ENCODE measurements at regions not wholly inside any gene's neighbourhood (a gene's known extent, or its start where the extent isn't known, plus 50 kb on each side); places are given as distances from the start of the nearest gene placed in this dataset.

- peak; percentile 56 for DNase-seq
Measured at GRCh38 chr7:27364344-27364758, 121.7 kb downstream of the EVX1 start.

GRCh38 chr7:27367179-27367932 lies 124.8 kb downstream of the EVX1 start:
- no peak for DNase-seq

- DNase-seq: no peak
Measured at GRCh38 chr7:27367933-27368549, 125.4 kb downstream of the EVX1 start.

GRCh38 chr7:27374958-27375841 lies 132.6 kb downstream of the EVX1 start:
- no peak for DNase-seq

GRCh38 chr7:27375958-27376357 lies 133.4 kb downstream of the EVX1 start:
- no peak for DNase-seq

GRCh38 chr7:27377988-27378387 lies 135.4 kb downstream of the EVX1 start:
- no peak for DNase-seq

GRCh38 chr7:27382307-27382706 lies 139.7 kb downstream of the EVX1 start:
- no peak for DNase-seq

- no peak for DNase-seq
Measured at GRCh38 chr7:27386581-27386980, 144.0 kb downstream of the EVX1 start.

- no peak for DNase-seq
Measured at GRCh38 chr7:27387864-27388263, 145.3 kb downstream of the EVX1 start.

- DNase-seq: no peak
Measured at GRCh38 chr7:27388561-27388960, 146.0 kb downstream of the EVX1 start.

- no peak for DNase-seq
Measured at GRCh38 chr7:27389496-27389895, 146.9 kb downstream of the EVX1 start.

- DNase-seq: no peak
Measured at GRCh38 chr7:27392477-27392876, 149.9 kb downstream of the EVX1 start.

GRCh38 chr7:27394871-27395270 lies 152.3 kb downstream of the EVX1 start:
- no peak for DNase-seq

GRCh38 chr7:27395626-27396025 lies 153.0 kb downstream of the EVX1 start:
- DNase-seq: no peak

- no peak for DNase-seq
Measured at GRCh38 chr7:27397503-27397902, 154.9 kb downstream of the EVX1 start.

GRCh38 chr7:27398851-27399250 lies 156.2 kb downstream of the EVX1 start:
- DNase-seq: no peak

GRCh38 chr7:27399791-27400567 lies 157.4 kb downstream of the EVX1 start:
- DNase-seq: peak; percentile 17

GRCh38 chr7:27405780-27406179 lies 163.2 kb downstream of the EVX1 start:
- no peak for DNase-seq

- no peak for DNase-seq
Measured at GRCh38 chr7:27409311-27409710, 166.7 kb downstream of the EVX1 start.

- peak; percentile 48 for DNase-seq
Measured at GRCh38 chr7:27409776-27410175, 167.2 kb downstream of the EVX1 start.

- no peak for DNase-seq
Measured at GRCh38 chr7:27410812-27411544, 168.4 kb downstream of the EVX1 start.

- DNase-seq: no peak
Measured at GRCh38 chr7:27412164-27412563, 169.6 kb downstream of the EVX1 start.

Measured in suppressor macrophage treated with lipopolysaccharide for 4 hours (primary cell).